Skin of body (tissue), 1 donor: ENCODE measurements at regions not wholly inside any gene's neighbourhood (a gene's known extent, or its start where the extent isn't known, plus 50 kb on each side); places are given as distances from the start of the nearest gene placed in this dataset.
"Not testable (repeated sequence)": the region's sequence is repeated elsewhere in the genome, so short reads cannot be mapped to it uniquely, and the experiment has no call there.

Experiments
- DNase-seq: peaks from one replicate; lab custom pipeline; 2025; lab: John Stamatoyannopoulos, UW

GRCh38 chr2:198641161-198641560, 816.6 kb downstream of the SATB2 start:
- no peak for DNase-seq

GRCh38 chr2:198640463-198640862, 817.3 kb downstream of the SATB2 start:
- DNase-seq, result no peak

DNA sequence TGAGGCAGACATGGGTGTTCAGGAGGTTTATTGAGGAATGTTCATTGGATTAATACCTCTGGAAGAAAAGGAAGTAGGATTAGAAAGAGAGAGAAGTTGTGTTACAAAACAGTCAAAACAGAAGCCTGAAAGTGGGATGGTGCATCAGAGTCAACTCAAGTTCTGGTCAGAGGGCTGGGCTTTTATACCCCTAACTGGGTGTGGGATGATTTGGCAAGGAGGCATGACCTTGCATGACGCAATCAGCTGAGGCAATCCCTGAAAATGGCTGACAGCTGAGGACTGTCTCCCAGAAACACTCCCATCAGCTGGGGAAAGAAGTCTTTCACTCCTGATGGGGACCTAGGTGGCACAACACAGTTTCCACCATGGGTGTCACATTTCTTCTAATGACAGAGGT, 818.2 kb downstream of the SATB2 start:
- DNase-seq, result no peak

- no peak for DNase-seq
These were observed 819.2 kb downstream of the SATB2 start for GRCh38 chr2:198638577-198638976.

DNA sequence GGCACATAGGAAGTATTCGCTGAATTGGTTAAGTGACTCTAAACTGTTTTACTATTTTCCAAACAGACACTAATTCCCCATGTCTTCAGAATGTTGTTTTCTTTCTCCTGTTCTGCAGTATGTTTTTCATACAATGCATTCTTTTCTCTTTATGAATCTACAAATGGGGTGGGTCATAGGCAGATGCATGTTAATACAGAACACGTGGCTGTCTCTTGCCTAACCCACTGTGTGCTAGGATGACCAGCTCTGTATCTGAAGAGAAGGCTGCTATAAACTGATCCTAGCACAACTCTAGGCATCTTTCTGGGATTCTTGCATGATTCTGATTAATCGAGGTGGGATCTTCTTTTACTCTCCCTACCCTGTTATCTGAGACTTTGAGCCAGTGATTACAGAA, 826.0 kb downstream of the PLCL1 start:
- no peak for DNase-seq

- no peak for DNase-seq
These were observed 824.2 kb downstream of the PLCL1 start for GRCh38 chr2:198628596-198628995.

DNA sequence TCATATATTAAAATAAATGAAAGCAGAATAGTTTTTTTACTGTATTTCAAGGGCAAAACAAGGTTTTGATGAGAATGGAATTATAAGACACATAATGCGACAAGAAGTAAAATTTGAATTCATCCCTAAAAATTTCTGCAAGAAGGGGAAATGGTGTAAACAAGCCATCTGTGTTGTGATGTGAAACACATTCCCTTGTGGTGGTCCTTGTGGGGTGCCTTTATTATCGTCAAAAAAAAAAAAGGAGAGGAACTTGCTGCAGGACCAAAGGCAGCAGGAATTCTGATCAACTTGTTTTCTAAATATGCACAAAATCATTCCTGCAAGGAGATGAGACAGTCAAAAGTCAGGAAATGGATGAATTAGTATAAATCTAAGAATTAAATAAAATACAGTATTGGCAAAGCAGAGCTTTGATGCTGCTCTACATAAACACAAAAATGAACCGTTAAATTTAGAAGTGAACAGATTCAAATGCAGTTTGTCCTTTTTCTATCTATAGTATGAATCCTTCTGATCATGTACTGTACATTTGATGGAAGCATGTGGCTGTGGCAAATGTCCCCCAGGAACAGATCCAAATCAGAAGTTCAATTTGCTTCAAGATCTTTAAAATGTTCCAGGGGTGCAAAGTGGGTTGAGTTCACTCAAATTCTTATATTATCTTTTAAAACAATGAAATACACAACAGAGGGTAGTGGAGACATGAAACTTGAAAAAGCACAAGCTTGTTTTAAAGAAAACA, 818.8 kb downstream of the PLCL1 start:
- DNase-seq, result no peak

DNA sequence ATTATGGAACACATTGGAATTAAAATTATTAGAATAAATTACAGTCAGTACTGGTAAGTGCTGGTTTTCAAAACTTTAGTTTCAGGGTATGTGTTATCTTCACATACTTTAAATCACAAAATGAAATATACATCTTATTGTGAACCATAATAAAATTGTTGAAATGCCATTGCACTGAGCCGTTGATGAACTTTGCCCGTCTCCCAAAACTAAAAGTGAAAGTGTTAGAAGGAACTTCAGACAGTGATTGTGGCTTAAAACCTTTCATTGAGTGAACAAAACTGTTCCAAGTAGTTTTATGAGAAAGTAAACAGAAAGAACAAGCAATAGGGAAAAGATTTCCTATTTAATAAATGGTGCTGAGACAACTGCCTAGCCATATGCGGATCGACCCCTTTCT, 811.6 kb downstream of the PLCL1 start:
- no peak for DNase-seq

GRCh38 chr2:198611201-198611600, 806.8 kb downstream of the PLCL1 start:
- DNase-seq, result no peak

DNA sequence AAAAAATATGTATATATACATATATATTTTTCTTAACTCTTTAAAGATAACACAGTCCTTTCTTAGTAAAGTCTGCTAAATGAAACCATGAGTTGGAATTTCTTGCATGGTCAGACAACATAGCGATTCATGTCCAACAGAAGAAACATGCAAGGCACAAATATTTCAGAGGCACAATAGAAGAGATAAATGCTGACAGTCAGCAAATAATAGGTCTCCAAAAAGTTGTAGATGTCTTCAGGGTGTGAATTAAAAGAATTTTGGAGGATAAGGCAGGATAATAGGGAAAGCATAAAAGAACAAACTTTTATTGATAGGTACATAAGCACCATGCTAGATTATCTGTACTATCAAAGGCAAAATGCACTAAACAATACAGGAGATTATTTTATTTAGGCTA, 800.2 kb downstream of the PLCL1 start:
- DNase-seq, result no peak

GRCh38 chr2:198602986-198603385, 798.6 kb downstream of the PLCL1 start:
- DNase-seq, result not testable (repeated sequence)

DNA sequence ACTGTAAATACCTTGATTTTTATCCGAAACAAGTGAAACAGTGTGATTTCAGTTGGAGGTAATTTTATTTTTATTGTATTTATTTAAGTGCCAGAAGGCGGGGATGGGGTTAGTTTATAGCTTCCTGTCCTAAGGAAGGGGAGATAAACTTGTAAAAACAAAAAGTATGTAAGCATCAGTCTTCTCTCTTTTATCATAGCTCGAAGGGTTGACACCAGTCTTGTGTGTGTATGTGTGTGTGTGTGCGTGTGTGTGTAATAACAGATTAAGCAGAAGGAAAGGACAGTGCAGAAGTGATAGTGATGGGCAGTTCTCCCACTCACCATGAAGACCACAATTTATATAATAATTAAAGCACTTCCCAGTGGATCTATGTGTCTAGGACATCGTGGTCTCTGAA, 793.3 kb downstream of the PLCL1 start:
- no peak for DNase-seq

DNA sequence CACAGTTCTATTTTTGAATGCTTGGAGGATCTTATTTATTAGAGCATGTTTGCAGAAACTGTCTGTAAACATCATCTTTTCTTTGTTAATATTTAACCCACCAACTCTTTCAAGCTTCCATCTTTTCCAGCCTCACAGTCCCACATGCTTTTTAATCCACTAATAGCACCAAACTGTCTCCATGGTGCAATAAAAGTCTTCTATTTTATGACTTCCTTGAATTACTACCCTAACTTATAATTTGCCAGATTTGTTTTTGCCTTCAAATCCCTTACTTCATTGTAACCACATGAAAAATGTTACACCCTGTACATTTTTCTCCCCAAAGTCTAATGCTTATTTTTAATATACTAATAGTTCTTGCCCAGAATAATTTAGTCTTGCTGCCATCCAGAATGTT, 792.6 kb downstream of the PLCL1 start:
- peak; percentile 51 for DNase-seq

GRCh38 chr2:198595721-198596120, 791.3 kb downstream of the PLCL1 start:
- DNase-seq, result no peak

DNA sequence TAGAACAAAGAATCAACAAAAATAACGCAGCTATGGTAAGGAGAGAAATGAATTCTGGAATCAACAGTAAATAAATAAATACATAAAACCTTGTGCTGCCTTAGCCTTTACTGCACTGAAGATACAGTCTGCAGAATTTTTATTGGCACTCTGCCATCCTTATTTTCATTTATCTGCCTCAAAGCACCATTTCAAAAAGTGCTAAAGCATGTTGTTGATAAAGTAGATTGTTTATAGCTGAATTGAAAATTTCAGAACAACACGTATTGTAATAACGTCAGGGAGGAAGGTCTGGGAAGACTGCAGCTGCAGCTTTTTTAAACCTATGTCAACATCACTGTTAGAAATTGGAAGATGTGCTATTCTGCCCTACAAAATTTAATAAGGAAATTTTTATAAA, 787.2 kb downstream of the PLCL1 start:
- DNase-seq, result no peak

DNA sequence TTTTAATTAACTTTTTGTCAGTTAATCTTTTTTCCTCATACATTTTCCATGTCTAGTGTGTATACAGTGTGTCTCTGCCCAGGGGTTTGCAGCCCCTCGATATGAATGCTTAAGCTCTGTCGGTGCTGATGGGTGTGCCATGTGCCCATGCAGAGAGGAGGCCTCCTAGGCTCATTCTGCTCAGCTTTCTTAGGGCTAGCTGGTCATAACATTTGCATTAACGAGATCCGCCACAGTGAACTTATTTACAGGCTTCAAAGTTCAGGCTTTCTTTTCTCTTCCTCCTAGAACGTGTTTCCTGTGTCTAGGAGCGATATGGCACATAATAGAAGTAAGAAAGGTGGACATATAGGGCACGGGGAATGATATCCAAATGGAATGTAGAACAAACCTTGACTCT, 783.3 kb downstream of the PLCL1 start:
- DNase-seq, result no peak

DNA sequence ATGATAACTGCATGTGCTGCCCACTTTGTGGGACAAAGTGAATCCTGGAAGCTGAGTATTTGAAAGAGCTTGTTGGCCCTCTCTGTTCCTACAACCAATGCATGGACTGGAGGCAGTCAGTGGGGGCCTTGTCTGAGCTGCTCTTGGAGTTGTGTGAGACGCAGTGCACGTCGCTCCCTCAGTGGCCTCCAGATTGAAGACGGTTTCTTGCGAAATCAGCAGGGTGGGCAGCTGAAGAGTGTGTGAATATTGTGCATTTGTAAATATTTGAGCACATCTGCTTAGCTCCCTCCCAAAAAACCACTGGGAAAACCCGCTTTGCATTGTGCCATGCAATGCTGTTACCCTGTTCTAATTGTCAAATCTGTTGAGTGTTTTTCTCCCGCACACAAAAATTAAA, 782.8 kb downstream of the PLCL1 start:
- no peak for DNase-seq

GRCh38 chr2:198571393-198571792, 767.0 kb downstream of the PLCL1 start:
- DNase-seq, result no peak

DNA sequence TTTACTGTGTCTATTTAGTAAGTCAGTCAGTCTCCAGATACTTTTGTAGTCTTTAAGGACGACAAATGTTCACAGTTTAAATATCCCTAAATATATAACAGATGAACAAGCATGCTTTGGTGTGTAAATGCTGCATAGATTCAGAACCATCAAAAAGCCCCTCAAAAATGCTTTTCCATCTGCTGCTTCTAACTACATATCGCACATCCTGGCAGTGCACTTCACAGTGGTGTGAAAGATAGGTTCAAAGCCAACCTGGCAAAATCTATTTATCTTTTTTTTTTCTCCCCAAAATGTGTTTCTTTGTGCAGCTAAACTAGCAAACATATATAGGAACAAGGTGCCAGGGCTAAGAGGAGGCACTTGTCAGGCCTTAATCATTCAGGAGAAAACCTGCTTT, 753.8 kb downstream of the PLCL1 start:
- no peak for DNase-seq

GRCh38 chr2:198546122-198546521, 741.7 kb downstream of the PLCL1 start:
- no peak for DNase-seq

GRCh38 chr2:198545411-198545810, 741.0 kb downstream of the PLCL1 start:
- DNase-seq, result no peak

DNA sequence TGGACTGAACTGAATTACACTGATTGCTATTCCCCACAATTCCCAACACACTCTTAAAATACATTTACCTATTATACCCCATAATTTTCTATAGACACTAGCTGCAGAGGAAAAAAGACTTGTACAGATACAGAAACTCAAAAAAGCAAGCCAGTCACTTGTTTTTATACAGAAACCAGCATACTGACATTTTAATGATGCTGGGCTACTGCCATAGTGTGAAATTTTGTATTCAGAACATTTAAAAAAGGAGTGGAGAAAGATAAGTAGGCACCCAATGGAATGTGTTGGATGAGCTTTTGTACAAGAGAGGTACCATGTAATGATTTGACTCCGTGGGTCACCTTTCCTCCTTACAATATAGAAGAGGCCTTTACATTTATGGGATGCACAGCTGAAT, 740.1 kb downstream of the PLCL1 start:
- no peak for DNase-seq

DNA sequence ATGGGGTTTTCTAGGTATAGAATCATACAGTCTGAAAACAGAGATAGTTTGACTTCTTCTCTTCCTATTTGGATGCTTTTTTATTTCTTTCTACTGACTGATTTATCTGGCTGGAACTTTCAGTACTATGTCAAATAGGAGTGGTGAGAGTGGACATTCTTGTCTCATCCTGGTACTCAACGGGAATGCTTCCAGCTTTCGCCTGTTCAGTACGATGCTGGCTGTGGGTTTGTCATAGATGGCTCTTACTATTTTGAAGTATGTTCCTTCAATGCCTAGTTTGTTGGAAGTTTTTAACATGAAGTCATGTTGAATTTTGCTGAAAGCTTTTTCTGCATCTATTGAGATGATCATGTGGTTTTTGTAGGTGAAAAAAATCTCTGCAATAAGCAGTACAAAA, 730.4 kb downstream of the PLCL1 start:
- DNase-seq, result no peak
